ENCODE measurements at regions not wholly inside any gene's neighbourhood (a gene's known extent, or its start where the extent isn't known, plus 50 kb on each side); places are given as distances from the start of the nearest gene placed in this dataset.
"Not testable (repeated sequence)": the region's sequence is repeated elsewhere in the genome, so short reads cannot be mapped to it uniquely, and the experiment has no call there.

- H3K27ac ChIP-seq (ENCODE audit: low read depth in 1 of 2, low read length in 2 of 2); intact Hi-C loops (cut with DNase I); H3K27me3 ChIP-seq (ENCODE audit: control insufficient read depth in 1 of 2, insufficient read depth in 2 of 2, low read length in 1 of 2); H3K4me3 ChIP-seq (ENCODE audit: low read length in 2 of 2); H3K36me3 ChIP-seq (ENCODE audit: control insufficient read depth in 1 of 2, insufficient read depth in 2 of 2, low read length in 1 of 2); H3K4me1 ChIP-seq (ENCODE audit: control insufficient read depth in 1 of 2, insufficient read depth in 2 of 2, low read length in 2 of 2); DNase-seq; ATAC-seq (ENCODE audit: low FRiP score); H3K9me3 ChIP-seq (ENCODE audit: control insufficient read depth, low read length): not testable (repeated sequence)
- 50 to 54% methylated on average over 9 of the region's 9 CpGs for WGBS, 2 donors
Measured at GRCh38 chr3:42871-43744, 153.5 kb upstream of the CHL1 start.

- Histone ChIP-seq H3K9me3 (ENCODE audit: control insufficient read depth, low read length) (no peaks in the 10 kb centered on the region), H3K27me3 (ENCODE audit: control insufficient read depth in 1 of 2, insufficient read depth in 2 of 2, low read length in 1 of 2) (no peaks in the 10 kb centered on the region), H3K4me1 (ENCODE audit: control insufficient read depth in 1 of 2, insufficient read depth in 2 of 2, low read length in 2 of 2) (no peaks in the 10 kb centered on the region), H3K27ac (ENCODE audit: low read depth in 1 of 2, low read length in 2 of 2) (no peak overlapping the region), H3K4me3 (ENCODE audit: low read length in 2 of 2) (no peak overlapping the region), H3K36me3 (ENCODE audit: control insufficient read depth in 1 of 2, insufficient read depth in 2 of 2, low read length in 1 of 2) (no peaks in the 10 kb centered on the region)
- intact Hi-C loops (cut with DNase I): no loop called here
- DNase-seq: no peak
- 73 to 74% methylated on average over 9 of the region's 9 CpGs for WGBS, 2 donors
- no peak for ATAC-seq (ENCODE audit: low FRiP score)
Measured at GRCh38 chr3:44028-44676, 152.4 kb upstream of the CHL1 start.

GRCh38 chr3:44941-45340 lies 151.6 kb upstream of the CHL1 start:
- 78 to 79% methylated on average over 5 of the region's 5 CpGs for WGBS, 2 donors
- H3K27ac ChIP-seq (ENCODE audit: low read depth in 1 of 2, low read length in 2 of 2); DNase-seq; H3K36me3 ChIP-seq (ENCODE audit: control insufficient read depth in 1 of 2, insufficient read depth in 2 of 2, low read length in 1 of 2); intact Hi-C loops (cut with DNase I); H3K27me3 ChIP-seq (ENCODE audit: control insufficient read depth in 1 of 2, insufficient read depth in 2 of 2, low read length in 1 of 2); H3K4me3 ChIP-seq (ENCODE audit: low read length in 2 of 2); H3K9me3 ChIP-seq (ENCODE audit: control insufficient read depth, low read length); ATAC-seq (ENCODE audit: low FRiP score); H3K4me1 ChIP-seq (ENCODE audit: control insufficient read depth in 1 of 2, insufficient read depth in 2 of 2, low read length in 2 of 2): not testable (repeated sequence)

GRCh38 chr3:46576-46975 lies 150.0 kb upstream of the CHL1 start:
- Histone ChIP-seq H3K36me3 (ENCODE audit: control insufficient read depth in 1 of 2, insufficient read depth in 2 of 2, low read length in 1 of 2) (no peaks in the 10 kb centered on the region), H3K9me3 (ENCODE audit: control insufficient read depth, low read length) (no peaks in the 10 kb centered on the region), H3K4me3 (ENCODE audit: low read length in 2 of 2) (no peak overlapping the region), H3K4me1 (ENCODE audit: control insufficient read depth in 1 of 2, insufficient read depth in 2 of 2, low read length in 2 of 2) (no peaks in the 10 kb centered on the region), H3K27me3 (ENCODE audit: control insufficient read depth in 1 of 2, insufficient read depth in 2 of 2, low read length in 1 of 2) (no peaks in the 10 kb centered on the region), H3K27ac (ENCODE audit: low read depth in 1 of 2, low read length in 2 of 2) (no peak overlapping the region)
- ATAC-seq (ENCODE audit: low FRiP score): no peak
- DNase-seq: no peak
- intact Hi-C loops (cut with DNase I): no loop called here
- WGBS, 2 donors: 60 to 63% methylated on average over 2 of the region's 2 CpGs

GRCh38 chr3:53441-53840 lies 143.1 kb upstream of the CHL1 start:
- 71 to 74% methylated on average over 5 of the region's 5 CpGs for WGBS, 2 donors
- ATAC-seq (ENCODE audit: low FRiP score); H3K36me3 ChIP-seq (ENCODE audit: control insufficient read depth in 1 of 2, insufficient read depth in 2 of 2, low read length in 1 of 2); H3K27me3 ChIP-seq (ENCODE audit: control insufficient read depth in 1 of 2, insufficient read depth in 2 of 2, low read length in 1 of 2); H3K9me3 ChIP-seq (ENCODE audit: control insufficient read depth, low read length); DNase-seq; H3K27ac ChIP-seq (ENCODE audit: low read depth in 1 of 2, low read length in 2 of 2); intact Hi-C loops (cut with DNase I); H3K4me1 ChIP-seq (ENCODE audit: control insufficient read depth in 1 of 2, insufficient read depth in 2 of 2, low read length in 2 of 2); H3K4me3 ChIP-seq (ENCODE audit: low read length in 2 of 2): not testable (repeated sequence)

- no peak for DNase-seq
- intact Hi-C loops (cut with DNase I): no loop called here
Measured at GRCh38 chr3:54240-54639, 142.3 kb upstream of the CHL1 start.

GRCh38 chr3:56672-57071 lies 139.9 kb upstream of the CHL1 start:
- 77 to 81% methylated on average over 4 of the region's 4 CpGs for WGBS, 2 donors
- no peak for DNase-seq
- Histone ChIP-seq H3K4me3 (ENCODE audit: low read length in 2 of 2) (no peak overlapping the region), H3K27ac (ENCODE audit: low read depth in 1 of 2, low read length in 2 of 2) (no peak overlapping the region), H3K27me3 (ENCODE audit: control insufficient read depth in 1 of 2, insufficient read depth in 2 of 2, low read length in 1 of 2) (no peaks in the 10 kb centered on the region), H3K9me3 (ENCODE audit: control insufficient read depth, low read length) (no peaks in the 10 kb centered on the region), H3K4me1 (ENCODE audit: control insufficient read depth in 1 of 2, insufficient read depth in 2 of 2, low read length in 2 of 2) (no peaks in the 10 kb centered on the region), H3K36me3 (ENCODE audit: control insufficient read depth in 1 of 2, insufficient read depth in 2 of 2, low read length in 1 of 2) (no peaks in the 10 kb centered on the region)
- intact Hi-C loops (cut with DNase I): no loop called here
- no peak for ATAC-seq (ENCODE audit: low FRiP score)

More at GRCh38 chr3:54240-54639, 142.3 kb upstream of the CHL1 start:
- no peaks in the 10 kb centered on the region for H3K27me3 ChIP-seq (ENCODE audit: control insufficient read depth in 1 of 2, insufficient read depth in 2 of 2, low read length in 1 of 2)
- H3K4me3 ChIP-seq (ENCODE audit: low read length in 2 of 2): no peak overlapping the region
- H3K9me3 ChIP-seq (ENCODE audit: control insufficient read depth, low read length): no peaks in the 10 kb centered on the region
- no peaks in the 10 kb centered on the region for H3K36me3 ChIP-seq (ENCODE audit: control insufficient read depth in 1 of 2, insufficient read depth in 2 of 2, low read length in 1 of 2)
- 69 to 76% methylated on average over 5 of the region's 5 CpGs for WGBS, 2 donors
- H3K27ac ChIP-seq (ENCODE audit: low read depth in 1 of 2, low read length in 2 of 2): no peak overlapping the region
- ATAC-seq (ENCODE audit: low FRiP score): no peak
- no peaks in the 10 kb centered on the region for H3K4me1 ChIP-seq (ENCODE audit: control insufficient read depth in 1 of 2, insufficient read depth in 2 of 2, low read length in 2 of 2)

GRCh38 chr3:59854-60253 lies 136.7 kb upstream of the CHL1 start:
- Histone ChIP-seq H3K4me1 (ENCODE audit: control insufficient read depth in 1 of 2, insufficient read depth in 2 of 2, low read length in 2 of 2) (no peaks in the 10 kb centered on the region), H3K27ac (ENCODE audit: low read depth in 1 of 2, low read length in 2 of 2) (no peak overlapping the region), H3K9me3 (ENCODE audit: control insufficient read depth, low read length) (no peaks in the 10 kb centered on the region), H3K36me3 (ENCODE audit: control insufficient read depth in 1 of 2, insufficient read depth in 2 of 2, low read length in 1 of 2) (no peaks in the 10 kb centered on the region), H3K4me3 (ENCODE audit: low read length in 2 of 2) (no peak overlapping the region), H3K27me3 (ENCODE audit: control insufficient read depth in 1 of 2, insufficient read depth in 2 of 2, low read length in 1 of 2) (no peaks in the 10 kb centered on the region)
- no peak for ATAC-seq (ENCODE audit: low FRiP score)
- DNase-seq: no peak
- intact Hi-C loops (cut with DNase I): no loop called here
- WGBS, 2 donors: 33 to 50% methylated on average over 7 of the region's 7 CpGs

Measured in aorta (tissue), 5 donors.